ENCODE measurements at regions not wholly inside any gene's neighbourhood (a gene's known extent, or its start where the extent isn't known, plus 50 kb on each side); places are given as distances from the start of the nearest gene placed in this dataset.

- TF ChIP-seq CTCF (IDR thresholded peaks at IDR 0.05) (no peak), POLR2AphosphoS5 (IDR thresholded peaks at IDR 0.05) (no peak), EP300 (IDR thresholded peaks at IDR 0.05; ENCODE audit: low read depth) (no peak)
These were observed 95.4 kb upstream of the CEP85L start for GRCh38 chr6:118746825-118747174.

Measured in transverse colon (tissue), 4 donors.